BE2C (cell line): ENCODE measurements at regions not wholly inside any gene's neighbourhood (a gene's known extent, or its start where the extent isn't known, plus 50 kb on each side); places are given as distances from the start of the nearest gene placed in this dataset.

ENCODE experiments used
- DNase-seq: peaks from one replicate; pipeline ENCODE4 v3.0.0-alpha.2; 2020
- H3K27me3 ChIP-seq: fragments of 250-450 bp; sonication (Bioruptor Pico); 2 replicates; pipeline ENCODE4 v1.5.1; 2020; ENCODE audit warnings: mild to moderate bottlenecking
- H3K36me3 ChIP-seq: fragments of 250-450 bp; sonication (Bioruptor Pico); 2 replicates; pipeline ENCODE4 v1.5.1; 2020; ENCODE audit warnings: mild to moderate bottlenecking
- H3K4me1 ChIP-seq: fragments of 250-450 bp; sonication (Bioruptor Pico); 2 replicates; pipeline ENCODE4 v1.5.1; 2020
- H3K4me3 ChIP-seq: 2 replicates; pipeline ENCODE4 v1.5.1; 2011; ENCODE audit warnings: low read depth, low read length
- H3K9me3 ChIP-seq: fragments of 250-450 bp; sonication (Bioruptor Pico); 2 replicates; pipeline ENCODE4 v1.5.1; 2020
- TF ChIP-seq, protein P1 (sequence below): IDR thresholded peaks from 2 replicates; pipeline ENCODE4 v1.5.1; 2012; ENCODE audit warnings: mild to moderate bottlenecking, low read depth, low read length

DNA sequence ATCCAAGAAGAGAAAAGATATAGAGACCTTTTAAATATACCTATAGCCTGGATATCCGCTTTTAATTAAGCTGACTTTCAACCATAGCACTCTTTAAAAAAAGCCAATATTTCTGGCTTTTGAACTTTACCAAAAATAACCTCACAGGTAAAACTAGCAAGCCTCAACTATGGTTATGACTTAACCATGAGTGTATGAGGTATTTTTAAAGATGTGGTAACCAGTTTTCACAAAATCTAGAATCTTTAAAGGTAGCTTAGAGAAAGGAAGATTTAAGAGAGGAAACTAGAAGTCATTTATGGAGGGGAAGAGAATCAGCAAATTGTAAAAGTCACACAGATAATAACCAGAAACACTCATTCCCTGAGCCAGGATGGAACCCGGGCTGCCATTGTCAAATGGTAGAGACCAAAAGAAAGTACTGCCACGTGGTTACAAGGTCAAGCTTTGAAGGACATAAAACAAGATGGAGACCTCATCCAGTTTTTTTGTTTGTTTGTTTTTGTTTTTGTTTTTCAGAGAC is 288.4 kb upstream of the RGS18 start:
- Histone ChIP-seq H3K27me3 (no peaks in the 10 kb centered on the region), H3K9me3 (no peaks in the 10 kb centered on the region), H3K36me3 (no peaks in the 10 kb centered on the region), H3K4me1 (no peaks in the 10 kb centered on the region), H3K4me3 (no peak overlapping the region)
- TF ChIP-seq, protein P1, sequence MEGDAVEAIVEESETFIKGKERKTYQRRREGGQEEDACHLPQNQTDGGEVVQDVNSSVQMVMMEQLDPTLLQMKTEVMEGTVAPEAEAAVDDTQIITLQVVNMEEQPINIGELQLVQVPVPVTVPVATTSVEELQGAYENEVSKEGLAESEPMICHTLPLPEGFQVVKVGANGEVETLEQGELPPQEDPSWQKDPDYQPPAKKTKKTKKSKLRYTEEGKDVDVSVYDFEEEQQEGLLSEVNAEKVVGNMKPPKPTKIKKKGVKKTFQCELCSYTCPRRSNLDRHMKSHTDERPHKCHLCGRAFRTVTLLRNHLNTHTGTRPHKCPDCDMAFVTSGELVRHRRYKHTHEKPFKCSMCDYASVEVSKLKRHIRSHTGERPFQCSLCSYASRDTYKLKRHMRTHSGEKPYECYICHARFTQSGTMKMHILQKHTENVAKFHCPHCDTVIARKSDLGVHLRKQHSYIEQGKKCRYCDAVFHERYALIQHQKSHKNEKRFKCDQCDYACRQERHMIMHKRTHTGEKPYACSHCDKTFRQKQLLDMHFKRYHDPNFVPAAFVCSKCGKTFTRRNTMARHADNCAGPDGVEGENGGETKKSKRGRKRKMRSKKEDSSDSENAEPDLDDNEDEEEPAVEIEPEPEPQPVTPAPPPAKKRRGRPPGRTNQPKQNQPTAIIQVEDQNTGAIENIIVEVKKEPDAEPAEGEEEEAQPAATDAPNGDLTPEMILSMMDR, result no peak
- DNase-seq, result no peak

DNA sequence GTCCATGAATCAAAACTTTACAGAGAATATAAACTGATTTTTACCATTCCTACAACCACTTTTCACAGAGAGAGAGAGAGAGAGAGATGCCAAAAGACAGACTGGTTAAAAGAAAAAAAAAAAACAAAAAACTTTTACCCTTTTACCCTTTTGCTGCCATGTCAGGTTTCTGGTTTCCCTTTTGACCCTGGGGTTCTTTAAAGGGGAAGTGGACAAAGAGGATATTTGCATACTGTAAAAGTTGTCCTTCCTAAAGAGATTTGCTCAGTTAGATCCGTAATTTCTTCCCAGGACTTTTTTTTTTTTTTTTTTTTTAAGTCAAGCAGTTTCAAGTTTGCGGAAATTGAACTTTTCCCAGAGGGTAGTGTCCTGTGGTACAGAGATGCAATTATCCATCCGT is 287.8 kb upstream of the RGS18 start:
- Histone ChIP-seq H3K4me1 (no peaks in the 10 kb centered on the region; the same call in 1 of the 2 replicates), H3K36me3 (no peaks in the 10 kb centered on the region), H3K27me3 (no peaks in the 10 kb centered on the region), H3K9me3 (no peaks in the 10 kb centered on the region), H3K4me3 (no peak overlapping the region)
- DNase-seq, result no peak
- TF ChIP-seq, protein P1, result no peak

DNA sequence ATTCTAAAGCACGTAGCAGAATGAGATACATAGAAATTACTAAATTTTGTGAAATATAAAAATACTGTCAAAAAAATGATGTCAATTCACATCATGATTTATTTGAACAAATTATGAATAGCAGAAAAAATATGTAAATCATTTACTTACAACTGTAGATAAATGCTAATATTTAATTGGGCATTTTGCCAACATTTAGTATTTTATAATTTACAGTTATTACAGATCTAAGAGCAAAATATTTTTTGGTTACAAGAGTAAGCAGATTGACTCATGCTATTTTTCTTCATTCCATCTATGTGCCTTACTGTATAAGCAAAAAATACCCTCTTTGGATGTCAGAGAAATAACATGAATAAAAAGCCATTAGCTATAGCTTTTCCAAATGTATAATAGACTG is 282.3 kb upstream of the RGS18 start:
- Histone ChIP-seq H3K9me3 (no peaks in the 10 kb centered on the region), H3K36me3 (no peaks in the 10 kb centered on the region), H3K4me1 (no peaks in the 10 kb centered on the region; the same call in none of the 2 replicates), H3K4me3 (no peak overlapping the region), H3K27me3 (no peaks in the 10 kb centered on the region)
- no peak for DNase-seq
- TF ChIP-seq, protein P1, result no peak

DNA sequence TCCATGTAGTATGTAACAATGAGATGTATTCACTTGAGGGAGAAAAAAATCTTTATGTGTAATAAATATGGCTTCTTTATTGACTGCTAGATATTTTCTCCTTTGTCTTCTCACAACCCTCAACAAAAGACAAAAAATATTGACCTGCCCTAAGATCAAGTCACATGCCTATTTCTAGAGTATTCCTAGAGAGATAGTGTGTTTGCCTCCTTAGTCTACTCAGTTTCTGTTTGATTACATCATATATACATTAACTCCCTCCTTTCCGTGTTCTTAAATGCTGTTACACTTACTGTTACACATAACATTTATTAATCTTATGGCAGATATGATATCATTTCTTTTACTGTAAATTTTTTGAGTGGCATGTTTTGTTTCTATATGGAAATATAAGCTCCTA is 281.6 kb upstream of the RGS18 start:
- DNase-seq, result no peak
- no peaks in the 10 kb centered on the region for H3K36me3 ChIP-seq
- no peaks in the 10 kb centered on the region for H3K9me3 ChIP-seq
- H3K4me3 ChIP-seq, result no peak overlapping the region
- TF ChIP-seq, protein P1, result no peak
- H3K27me3 ChIP-seq, result no peaks in the 10 kb centered on the region
- H3K4me1 ChIP-seq, result no peaks in the 10 kb centered on the region; the same call in none of the 2 replicates

DNA sequence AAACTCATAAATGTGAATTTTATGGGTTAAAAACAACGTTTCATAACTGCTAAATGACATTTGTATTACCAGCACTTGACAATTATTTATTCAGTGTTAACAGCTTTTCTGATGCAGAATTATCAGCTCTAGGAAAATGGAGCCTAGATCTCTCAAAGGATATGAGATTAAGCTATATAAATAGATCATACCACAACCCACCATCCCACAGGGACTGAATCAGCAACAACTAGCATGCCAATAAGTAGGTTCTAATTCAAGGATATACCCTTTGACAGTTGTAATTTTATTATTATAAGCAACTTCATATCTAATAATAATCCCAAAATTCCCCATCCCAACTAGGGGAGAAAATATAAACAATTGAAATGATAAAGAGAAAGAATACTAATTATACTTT is 275.4 kb upstream of the RGS18 start:
- TF ChIP-seq, protein P1, result no peak
- Histone ChIP-seq H3K4me1 (no peaks in the 10 kb centered on the region; the same call in none of the 2 replicates), H3K4me3 (no peak overlapping the region), H3K9me3 (no peaks in the 10 kb centered on the region), H3K36me3 (no peaks in the 10 kb centered on the region), H3K27me3 (no peaks in the 10 kb centered on the region)
- DNase-seq, result no peak

DNA sequence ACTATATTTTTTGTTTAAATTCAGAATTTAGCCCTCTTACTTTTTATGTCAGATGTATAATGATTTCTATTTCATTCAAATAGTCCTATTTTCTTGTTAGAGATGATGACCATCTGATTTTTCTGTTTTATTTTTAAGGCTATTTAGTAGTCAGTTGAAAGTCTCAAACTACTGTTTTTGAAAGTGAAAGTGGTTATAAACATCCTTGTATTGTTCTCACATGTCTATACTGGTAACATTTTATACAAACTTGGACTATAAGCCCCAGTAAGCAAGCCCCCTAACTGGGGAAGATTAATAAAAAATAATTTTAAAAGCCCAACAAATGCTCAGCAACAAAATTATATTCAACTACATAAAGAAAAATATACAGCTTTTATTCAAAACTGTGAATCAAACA is 271.3 kb upstream of the RGS18 start:
- Histone ChIP-seq H3K9me3 (no peaks in the 10 kb centered on the region), H3K27me3 (no peaks in the 10 kb centered on the region), H3K4me1 (no peaks in the 10 kb centered on the region), H3K36me3 (no peaks in the 10 kb centered on the region), H3K4me3 (no peak overlapping the region)
- DNase-seq, result no peak
- TF ChIP-seq, protein P1, result no peak
